ENCODE measurements at regions not wholly inside any gene's neighbourhood (a gene's known extent, or its start where the extent isn't known, plus 50 kb on each side); places are given as distances from the start of the nearest gene placed in this dataset.

- TF ChIP-seq, protein P1, sequence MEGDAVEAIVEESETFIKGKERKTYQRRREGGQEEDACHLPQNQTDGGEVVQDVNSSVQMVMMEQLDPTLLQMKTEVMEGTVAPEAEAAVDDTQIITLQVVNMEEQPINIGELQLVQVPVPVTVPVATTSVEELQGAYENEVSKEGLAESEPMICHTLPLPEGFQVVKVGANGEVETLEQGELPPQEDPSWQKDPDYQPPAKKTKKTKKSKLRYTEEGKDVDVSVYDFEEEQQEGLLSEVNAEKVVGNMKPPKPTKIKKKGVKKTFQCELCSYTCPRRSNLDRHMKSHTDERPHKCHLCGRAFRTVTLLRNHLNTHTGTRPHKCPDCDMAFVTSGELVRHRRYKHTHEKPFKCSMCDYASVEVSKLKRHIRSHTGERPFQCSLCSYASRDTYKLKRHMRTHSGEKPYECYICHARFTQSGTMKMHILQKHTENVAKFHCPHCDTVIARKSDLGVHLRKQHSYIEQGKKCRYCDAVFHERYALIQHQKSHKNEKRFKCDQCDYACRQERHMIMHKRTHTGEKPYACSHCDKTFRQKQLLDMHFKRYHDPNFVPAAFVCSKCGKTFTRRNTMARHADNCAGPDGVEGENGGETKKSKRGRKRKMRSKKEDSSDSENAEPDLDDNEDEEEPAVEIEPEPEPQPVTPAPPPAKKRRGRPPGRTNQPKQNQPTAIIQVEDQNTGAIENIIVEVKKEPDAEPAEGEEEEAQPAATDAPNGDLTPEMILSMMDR (IDR thresholded peaks at IDR 0.05), result no peak
- TF ChIP-seq POLR2AphosphoS5 (IDR thresholded peaks at IDR 0.05), result no peak
- no peak for TF ChIP-seq POLR2A (IDR thresholded peaks at IDR 0.05)
Measured at GRCh38 chr9:105005186-105005585, 77.2 kb upstream of the ABCA1 start.
